ENCODE measurements at regions not wholly inside any gene's neighbourhood (a gene's known extent, or its start where the extent isn't known, plus 50 kb on each side); places are given as distances from the start of the nearest gene placed in this dataset.

DNA sequence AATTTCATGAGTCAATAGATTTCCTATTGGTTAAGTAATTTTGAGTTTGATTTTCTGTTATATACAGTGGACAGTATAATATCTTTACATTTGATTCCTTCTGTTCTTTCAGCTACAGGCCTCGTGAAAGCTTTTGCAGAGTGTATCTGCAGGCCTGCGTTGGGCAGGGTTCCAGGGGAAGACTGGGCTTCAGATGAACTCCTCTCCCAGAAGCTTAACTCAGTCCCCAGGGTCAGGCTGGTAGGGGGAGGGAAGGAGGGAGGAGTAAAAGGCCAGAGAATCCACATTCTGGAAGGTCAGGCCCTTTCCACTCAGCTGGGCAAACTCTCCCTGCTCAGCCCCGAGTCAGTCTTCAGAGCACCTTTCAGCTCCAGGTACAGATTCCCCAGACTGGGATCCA is 100.4 kb upstream of the NECTIN1 start:
- TF ChIP-seq CTCF (conservative IDR thresholded peaks at IDR 0.05 in 1 of 2, IDR thresholded peaks at IDR 0.05 in 1 of 2; ENCODE audit: extremely low read depth in 1 of 2, insufficient read depth in 1 of 2, low read depth in 1 of 2, low read length in 2 of 2) (no peak), EZH2 (IDR thresholded peaks at IDR 0.05; ENCODE audit: borderline replicate concordance, low read length) (no peak)
